ENCODE measurements at regions not wholly inside any gene's neighbourhood (a gene's known extent, or its start where the extent isn't known, plus 50 kb on each side); places are given as distances from the start of the nearest gene placed in this dataset.

DNA sequence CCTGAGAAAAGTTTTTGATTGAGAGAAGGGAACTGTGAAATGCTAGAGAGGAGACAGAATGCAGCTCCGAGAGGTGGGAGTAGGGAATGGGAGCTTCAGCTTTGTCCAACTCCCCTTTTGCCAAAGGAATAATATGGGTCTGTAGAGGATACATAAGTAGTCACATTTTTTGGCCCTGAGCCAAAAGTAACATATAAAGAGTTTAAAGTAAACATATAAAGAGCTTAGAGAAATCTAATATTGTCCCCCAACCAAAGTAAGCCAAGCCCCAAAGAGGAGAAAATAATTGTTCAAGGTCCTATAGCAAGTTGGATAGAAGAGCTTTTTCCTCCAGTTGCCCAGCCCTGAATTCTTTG is 215.1 kb downstream of the TMEM114 start:
- dilution Hi-C loops (cut with MboI; ENCODE audit: extremely low pct_ligation_motif_present, low sequenced_read_pairs): no loop called here
- Histone ChIP-seq H4K20me1 (ENCODE audit: control insufficient read depth, extremely low read depth, insufficient read depth, low read length) (no peaks in the 10 kb centered on the region), H3K9me3 (ENCODE audit: control insufficient read depth, low read depth, low read length) (no peaks in the 10 kb centered on the region), H3K79me2 (ENCODE audit: control insufficient read depth, insufficient read depth, low read length) (no peaks in the 10 kb centered on the region), H3K4me3 (ENCODE audit: control insufficient read depth in 2 of 3, extremely low read depth in 1 of 3, insufficient read depth in 2 of 3, low read depth in 1 of 3, low read length in 3 of 3) (no peak overlapping the region), H3K9me1 (ENCODE audit: control insufficient read depth, extremely low read depth, insufficient read depth, low read length) (no peaks in the 10 kb centered on the region), H3K27ac (ENCODE audit: control insufficient read depth, insufficient read depth, low read length) (no peak overlapping the region), H3K36me3 (ENCODE audit: control insufficient read depth in 2 of 2, extremely low read depth in 1 of 2, insufficient read depth in 2 of 2, low read length in 2 of 2) (no peaks in the 10 kb centered on the region), H3K4me1 (ENCODE audit: control insufficient read depth, extremely low read depth, insufficient read depth, low read length) (no peaks in the 10 kb centered on the region), H2AFZ (ENCODE audit: control insufficient read depth, low read length) (no peak overlapping the region), H3K4me2 (ENCODE audit: control insufficient read depth, extremely low read depth, insufficient read depth, low read depth, low read length) (no peak overlapping the region), H3K27me3 (ENCODE audit: control insufficient read depth, extremely low read depth, insufficient read depth, low read length) (no peaks in the 10 kb centered on the region), H3K9ac (ENCODE audit: control insufficient read depth, extremely low read depth, insufficient read depth, low read length) (no peak overlapping the region)
- DNase-seq (ENCODE audit: low read depth, low spot score) (no peak), FAIRE-seq (no peak)
- no peak for TF ChIP-seq EZH2 (IDR thresholded peaks at IDR 0.05; ENCODE audit: low read length)
- TF ChIP-seq, protein P1, sequence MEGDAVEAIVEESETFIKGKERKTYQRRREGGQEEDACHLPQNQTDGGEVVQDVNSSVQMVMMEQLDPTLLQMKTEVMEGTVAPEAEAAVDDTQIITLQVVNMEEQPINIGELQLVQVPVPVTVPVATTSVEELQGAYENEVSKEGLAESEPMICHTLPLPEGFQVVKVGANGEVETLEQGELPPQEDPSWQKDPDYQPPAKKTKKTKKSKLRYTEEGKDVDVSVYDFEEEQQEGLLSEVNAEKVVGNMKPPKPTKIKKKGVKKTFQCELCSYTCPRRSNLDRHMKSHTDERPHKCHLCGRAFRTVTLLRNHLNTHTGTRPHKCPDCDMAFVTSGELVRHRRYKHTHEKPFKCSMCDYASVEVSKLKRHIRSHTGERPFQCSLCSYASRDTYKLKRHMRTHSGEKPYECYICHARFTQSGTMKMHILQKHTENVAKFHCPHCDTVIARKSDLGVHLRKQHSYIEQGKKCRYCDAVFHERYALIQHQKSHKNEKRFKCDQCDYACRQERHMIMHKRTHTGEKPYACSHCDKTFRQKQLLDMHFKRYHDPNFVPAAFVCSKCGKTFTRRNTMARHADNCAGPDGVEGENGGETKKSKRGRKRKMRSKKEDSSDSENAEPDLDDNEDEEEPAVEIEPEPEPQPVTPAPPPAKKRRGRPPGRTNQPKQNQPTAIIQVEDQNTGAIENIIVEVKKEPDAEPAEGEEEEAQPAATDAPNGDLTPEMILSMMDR (optimal IDR thresholded peaks at IDR 0.05 in 1 of 3, IDR thresholded peaks at IDR 0.05 in 1 of 3, conservative IDR thresholded peaks at IDR 0.05 in 1 of 3; ENCODE audit: extremely low read depth in 1 of 3, insufficient read depth in 2 of 3, low read length in 3 of 3): no peak

DNA sequence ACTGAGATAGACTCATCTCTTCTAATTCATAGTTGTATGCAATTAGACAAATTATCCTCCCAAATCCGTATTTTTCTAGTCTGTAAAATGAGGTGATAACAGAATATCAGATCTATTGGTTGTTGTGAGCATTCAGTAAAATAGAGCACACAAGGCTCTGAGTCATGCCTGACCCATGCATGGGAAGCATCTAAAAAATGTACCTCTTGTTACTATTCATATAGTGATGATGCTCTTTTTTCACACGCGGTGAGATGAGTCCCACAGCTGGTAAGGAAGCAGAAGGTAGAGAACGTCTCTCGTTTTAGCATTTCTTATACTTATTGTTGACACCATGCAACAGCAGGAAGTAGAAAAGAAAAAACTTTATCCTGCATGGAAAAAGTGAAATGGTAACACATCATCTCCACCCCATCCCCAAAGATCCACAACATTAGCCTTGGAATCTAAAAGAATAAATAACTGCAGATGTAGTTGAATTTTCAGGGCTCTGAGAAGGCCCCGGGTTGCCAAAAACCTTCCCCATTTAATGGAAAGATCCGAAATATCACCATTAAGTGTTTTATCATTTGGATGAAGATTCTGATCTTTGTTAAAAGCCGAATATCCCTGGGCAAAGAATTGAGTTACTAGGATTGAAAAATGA is 215.6 kb downstream of the TMEM114 start:
- FAIRE-seq: no peak
- dilution Hi-C loops (cut with MboI; ENCODE audit: extremely low pct_ligation_motif_present, low sequenced_read_pairs): no loop called here

More for the DNA sequence above, 215.6 kb downstream of the TMEM114 start:
- Histone ChIP-seq H4K20me1 (ENCODE audit: control insufficient read depth, extremely low read depth, insufficient read depth, low read length) (no peaks in the 10 kb centered on the region), H3K27me3 (ENCODE audit: control insufficient read depth, extremely low read depth, insufficient read depth, low read length) (no peaks in the 10 kb centered on the region), H3K79me2 (ENCODE audit: control insufficient read depth, insufficient read depth, low read length) (no peaks in the 10 kb centered on the region), H2AFZ (ENCODE audit: control insufficient read depth, low read length) (no peak overlapping the region), H3K27ac (ENCODE audit: control insufficient read depth, insufficient read depth, low read length) (no peak overlapping the region), H3K4me1 (ENCODE audit: control insufficient read depth, extremely low read depth, insufficient read depth, low read length) (no peaks in the 10 kb centered on the region), H3K36me3 (ENCODE audit: control insufficient read depth in 2 of 2, extremely low read depth in 1 of 2, insufficient read depth in 2 of 2, low read length in 2 of 2) (no peaks in the 10 kb centered on the region), H3K4me2 (ENCODE audit: control insufficient read depth, extremely low read depth, insufficient read depth, low read depth, low read length) (no peak overlapping the region), H3K9me1 (ENCODE audit: control insufficient read depth, extremely low read depth, insufficient read depth, low read length) (no peaks in the 10 kb centered on the region), H3K9ac (ENCODE audit: control insufficient read depth, extremely low read depth, insufficient read depth, low read length) (no peak overlapping the region), H3K4me3 (ENCODE audit: control insufficient read depth in 2 of 3, extremely low read depth in 1 of 3, insufficient read depth in 2 of 3, low read depth in 1 of 3, low read length in 3 of 3) (no peak overlapping the region), H3K9me3 (ENCODE audit: control insufficient read depth, low read depth, low read length) (no peaks in the 10 kb centered on the region)
- DNase-seq (ENCODE audit: low read depth, low spot score): no peak
- TF ChIP-seq EZH2 (IDR thresholded peaks at IDR 0.05; ENCODE audit: low read length): no peak
- TF ChIP-seq, protein P1 (optimal IDR thresholded peaks at IDR 0.05 in 1 of 3, IDR thresholded peaks at IDR 0.05 in 1 of 3, conservative IDR thresholded peaks at IDR 0.05 in 1 of 3; ENCODE audit: extremely low read depth in 1 of 3, insufficient read depth in 2 of 3, low read length in 3 of 3): no peak
